Mesendoderm (in vitro differentiated cells): ENCODE measurements at regions not wholly inside any gene's neighbourhood (a gene's known extent, or its start where the extent isn't known, plus 50 kb on each side); places are given as distances from the start of the nearest gene placed in this dataset.

Source experiments
- DNase-seq: peaks from one replicate; pipeline ENCODE4 v3.0.0; 2013
- H2AK5ac ChIP-seq: 2 replicates; pipeline ENCODE4 v1.6.1; 2013; ENCODE audit warnings: low read length, inconsistent platforms
- H2BK120ac ChIP-seq: 2 replicates; pipeline ENCODE4 v1.6.1; 2013; ENCODE audit warnings: low read depth, mild to moderate bottlenecking, low read length, moderate library complexity, mixed read lengths
- H2BK15ac ChIP-seq: replicated peaks from 2 replicates; pipeline ENCODE4 v1.6.1; 2013; ENCODE audit warnings: low read depth, mild to moderate bottlenecking, moderate library complexity
- H2BK5ac ChIP-seq: 2 replicates; pipeline ENCODE4 v1.6.1; 2013; ENCODE audit warnings: low read length, inconsistent platforms
- H3K18ac ChIP-seq: 2 replicates; pipeline ENCODE4 v1.6.1; 2013; ENCODE audit warnings: mild to moderate bottlenecking, low read length, mixed read lengths
- H3K23ac ChIP-seq: one replicate; pipeline ENCODE4 v1.6.1; 2013; ENCODE audit warnings: low read length
- H3K27ac ChIP-seq: 2 replicates; pipeline ENCODE4 v1.5.1; 2013; ENCODE audit warnings: low read depth, mild to moderate bottlenecking, inconsistent platforms, low read length, moderate library complexity
- H3K27me3 ChIP-seq: 2 replicates; pipeline ENCODE4 v1.6.1; 2013; ENCODE audit warnings: low read length, control low read depth, mild to moderate bottlenecking, inconsistent platforms; ENCODE audit not compliant: insufficient read depth, poor library complexity
- H3K36me3 ChIP-seq: 2 replicates; pipeline ENCODE4 v1.6.1; 2013; ENCODE audit warnings: low read length, inconsistent platforms; ENCODE audit not compliant: control insufficient read depth, insufficient read depth
- H3K4ac ChIP-seq: one replicate; pipeline ENCODE4 v1.6.1; 2013; ENCODE audit warnings: low read depth, mild to moderate bottlenecking, low read length, moderate library complexity
- H3K4me1 ChIP-seq: 2 replicates; pipeline ENCODE4 v1.6.1; 2013; ENCODE audit warnings: low read depth, low read length, inconsistent platforms; ENCODE audit not compliant: control insufficient read depth
- H3K4me2 ChIP-seq: 2 replicates; pipeline ENCODE4 v1.6.1; 2013; ENCODE audit warnings: low read length
- H3K4me3 ChIP-seq: 2 replicates; pipeline ENCODE4 v1.5.1; 2013; ENCODE audit warnings: mild to moderate bottlenecking, low read length
- H3K56ac ChIP-seq: one replicate; pipeline ENCODE4 v1.6.1; 2013; ENCODE audit warnings: low read length
- H3K79me1 ChIP-seq: 2 replicates; pipeline ENCODE4 v1.6.1; 2013; ENCODE audit warnings: low read length, inconsistent platforms
- H3K79me2 ChIP-seq: 2 replicates; pipeline ENCODE4 v1.6.1; 2013; ENCODE audit warnings: mild to moderate bottlenecking, low read length; ENCODE audit not compliant: control insufficient read depth, insufficient read depth
- H3K9ac ChIP-seq: 2 replicates; pipeline ENCODE4 v1.6.1; 2013; ENCODE audit warnings: low read length, inconsistent platforms
- H4K5ac ChIP-seq: one replicate; pipeline ENCODE4 v1.6.1; 2013; ENCODE audit warnings: low read length
- H4K8ac ChIP-seq: one replicate; pipeline ENCODE4 v1.6.1; 2013; ENCODE audit warnings: low read depth, mild to moderate bottlenecking, control low read depth, low read length, moderate library complexity
- WGBS: extraction: QIAGEN DNeasy Blood & Tissue Kit; methylation state at CpG from one replicate; pipeline ENCODE4 v1.1.7; 2013; ENCODE audit warnings: low lambda C conversion rate, missing lambda C conversion rate; ENCODE audit not compliant: insufficient coverage; ENCODE audit errors: extremely low coverage; 5-methylcytosine and 5-hydroxymethylcytosine counted together

GRCh38 chr3:24958271-24958670 lies 463.6 kb upstream of the THRB start:
- H3K4ac ChIP-seq: no peak overlapping the region
- H3K36me3 ChIP-seq: no peaks in the 10 kb centered on the region

DNA sequence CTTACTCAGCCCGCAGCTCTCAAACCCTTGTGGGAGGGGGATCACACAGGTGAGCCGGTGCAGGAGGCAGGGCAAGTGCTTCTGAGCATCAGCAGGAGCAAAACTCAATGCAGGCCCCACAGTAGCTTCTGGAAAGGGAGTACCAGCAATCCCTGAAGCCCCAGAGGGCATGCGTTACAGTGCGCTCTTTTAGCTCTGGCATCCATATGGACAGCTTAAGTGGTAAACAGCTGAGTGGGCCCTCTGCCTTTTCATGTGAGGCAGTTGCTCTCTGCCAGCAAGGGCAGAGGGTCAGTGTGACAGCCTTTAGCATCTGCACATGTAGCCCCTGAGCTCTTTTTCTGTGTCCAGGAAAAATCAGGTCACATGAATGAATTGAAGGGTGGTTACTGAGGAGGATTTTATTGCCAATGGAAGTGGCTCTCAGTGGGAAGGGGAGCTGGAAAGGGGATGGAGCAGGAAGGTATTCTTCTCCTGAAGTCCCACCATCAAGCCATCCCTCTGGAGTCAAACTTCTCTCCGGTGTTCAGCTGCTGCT lies 464.3 kb upstream of the THRB start:
- Histone ChIP-seq H3K4ac (no peak overlapping the region), H2BK15ac (no peak overlapping the region), H3K18ac (no peak overlapping the region), H2BK5ac (no peak overlapping the region), H3K9ac (no peak overlapping the region), H3K4me2 (no peak overlapping the region), H2BK120ac (no peak overlapping the region), H2AK5ac (no peak overlapping the region), H3K23ac (no peak overlapping the region), H3K27ac (no peak overlapping the region), H3K79me1 (no peaks in the 10 kb centered on the region), H3K4me3 (no peak overlapping the region), H4K8ac (no peak overlapping the region), H4K5ac (no peak overlapping the region), H3K27me3 (peaks cover 15% of the 10 kb centered on the region), H3K79me2 (no peaks in the 10 kb centered on the region), H3K4me1 (no peaks in the 10 kb centered on the region), H3K36me3 (no peaks in the 10 kb centered on the region), H3K56ac (no peak overlapping the region)
- WGBS: no CpG with 5 or more reads among the region's 5 CpGs
- no peak for DNase-seq

More at GRCh38 chr3:24958271-24958670, 463.6 kb upstream of the THRB start:
- Histone ChIP-seq H3K79me2 (no peaks in the 10 kb centered on the region), H3K4me1 (no peaks in the 10 kb centered on the region), H3K4me2 (no peak overlapping the region), H3K27ac (no peak overlapping the region), H2BK15ac (no peak overlapping the region), H3K27me3 (peaks cover 20% of the 10 kb centered on the region), H3K18ac (no peak overlapping the region), H3K23ac (no peak overlapping the region), H4K8ac (no peak overlapping the region), H3K56ac (no peak overlapping the region), H3K9ac (no peak overlapping the region), H3K4me3 (no peak overlapping the region), H2BK120ac (no peak overlapping the region), H3K79me1 (no peaks in the 10 kb centered on the region), H2AK5ac (no peak overlapping the region), H4K5ac (no peak overlapping the region), H2BK5ac (no peak overlapping the region)
- no peak for DNase-seq
- WGBS: no CpG with 5 or more reads among the region's 2 CpGs

- Histone ChIP-seq H3K36me3 (no peaks in the 10 kb centered on the region), H3K18ac (no peak overlapping the region), H4K5ac (no peak overlapping the region), H3K4me3 (no peak overlapping the region), H3K4me1 (no peaks in the 10 kb centered on the region), H3K79me2 (no peaks in the 10 kb centered on the region), H2BK15ac (no peak overlapping the region), H3K4ac (no peak overlapping the region), H3K9ac (no peak overlapping the region), H3K56ac (no peak overlapping the region), H2BK5ac (no peak overlapping the region), H4K8ac (no peak overlapping the region), H2BK120ac (no peak overlapping the region), H3K4me2 (no peak overlapping the region), H3K27me3 (no peaks in the 10 kb centered on the region), H3K79me1 (no peaks in the 10 kb centered on the region), H3K23ac (no peak overlapping the region), H2AK5ac (no peak overlapping the region), H3K27ac (no peak overlapping the region)
- peak; percentile 41 for DNase-seq
- no CpG with 5 or more reads among the region's 2 CpGs for WGBS
Measured at GRCh38 chr3:24963762-24964625, 464.1 kb upstream of the RARB start.

DNA sequence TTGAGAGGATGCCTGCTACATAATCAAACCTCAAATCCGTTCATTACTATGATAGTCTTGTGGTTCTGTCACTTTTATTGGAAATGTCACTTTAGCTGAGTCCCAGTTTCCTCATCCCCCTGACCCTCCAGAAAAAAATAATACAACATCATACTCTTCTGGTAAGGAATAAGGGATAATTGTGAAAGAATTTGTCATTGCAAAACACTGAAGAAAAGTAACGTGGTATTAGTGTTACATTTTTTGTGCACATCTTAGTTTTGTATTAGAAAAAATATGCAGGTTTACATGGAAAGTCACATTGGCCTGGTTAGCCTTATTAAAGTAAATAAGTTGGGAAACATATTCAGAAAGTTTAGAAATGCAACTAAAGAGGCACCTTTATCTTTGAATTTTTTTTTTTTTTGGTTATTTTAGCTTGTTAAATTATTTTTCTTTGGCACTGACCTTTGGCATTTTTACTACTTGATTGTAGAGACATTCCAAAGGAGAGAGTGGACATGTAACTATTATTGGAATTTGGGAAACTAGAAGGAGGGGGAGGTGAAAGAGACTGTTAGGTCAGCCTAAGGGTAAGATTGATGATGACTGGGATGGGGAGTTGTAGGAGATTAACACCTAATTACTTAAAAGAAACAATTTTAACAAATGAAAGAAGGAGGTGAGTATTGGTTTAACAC lies 462.2 kb upstream of the RARB start:
- Histone ChIP-seq H3K79me1 (no peaks in the 10 kb centered on the region), H4K5ac (no peak overlapping the region), H3K36me3 (no peaks in the 10 kb centered on the region), H3K27ac (no peak overlapping the region), H2AK5ac (no peak overlapping the region), H3K4me2 (no peak overlapping the region), H3K79me2 (no peaks in the 10 kb centered on the region), H3K4me3 (no peak overlapping the region), H2BK15ac (no peak overlapping the region), H3K18ac (no peak overlapping the region), H3K23ac (no peak overlapping the region), H3K56ac (no peak overlapping the region), H2BK5ac (no peak overlapping the region), H3K4ac (no peak overlapping the region), H3K4me1 (no peaks in the 10 kb centered on the region), H3K27me3 (no peaks in the 10 kb centered on the region), H3K9ac (no peak overlapping the region), H2BK120ac (no peak overlapping the region), H4K8ac (no peak overlapping the region)
- no peak for DNase-seq
- WGBS: no CpG with 5 or more reads among the region's 2 CpGs

GRCh38 chr3:24968036-24968435 lies 460.0 kb upstream of the RARB start:
- Histone ChIP-seq H2BK5ac (no peak overlapping the region), H3K23ac (no peak overlapping the region), H3K56ac (no peak overlapping the region), H2BK120ac (no peak overlapping the region), H2AK5ac (no peak overlapping the region), H3K36me3 (no peaks in the 10 kb centered on the region), H3K4ac (no peak overlapping the region), H3K9ac (no peak overlapping the region), H3K18ac (no peak overlapping the region), H3K79me1 (no peaks in the 10 kb centered on the region), H4K8ac (no peak overlapping the region), H3K4me3 (no peak overlapping the region), H3K27me3 (no peaks in the 10 kb centered on the region), H3K4me2 (no peak overlapping the region), H3K27ac (no peak overlapping the region), H3K79me2 (no peaks in the 10 kb centered on the region), H4K5ac (no peak overlapping the region), H2BK15ac (no peak overlapping the region), H3K4me1 (no peaks in the 10 kb centered on the region)
- no peak for DNase-seq
- WGBS: no CpG with 5 or more reads among the region's 1 CpG
